HEK293T (cell line): ENCODE measurements at regions not wholly inside any gene's neighbourhood (a gene's known extent, or its start where the extent isn't known, plus 50 kb on each side); places are given as distances from the start of the nearest gene placed in this dataset.
"Not testable (repeated sequence)": the region's sequence is repeated elsewhere in the genome, so short reads cannot be mapped to it uniquely, and the experiment has no call there.

ENCODE experiments used
- CTCF ChIA-PET: fragments of 350-600 bp; formaldehyde crosslinking; extraction: SDS; loops from one replicate; lab custom pipeline; 2021; ENCODE audit warnings: antibody characterized with exemption, inconsistent platforms; lab: Yijun Ruan, JAX
- POLR2A ChIA-PET: fragments of 350-600 bp; formaldehyde crosslinking; extraction: SDS; loops from one replicate; lab custom pipeline; 2020; ENCODE audit warnings: antibody characterized with exemption, inconsistent platforms; lab: Yijun Ruan, JAX
- DNase-seq: peaks from one replicate; pipeline ENCODE4 v3.0.0; 2012; ENCODE audit warnings: mixed read lengths; ENCODE audit errors: extremely low spot score

GRCh38 chr7:149930374-149931068, 56.8 kb downstream of the ATP6V0E2 start:
- DNase-seq, POLR2A ChIA-PET, CTCF ChIA-PET: not testable (repeated sequence)

- DNase-seq, result not testable (repeated sequence)
Observed at GRCh38 chr7:149933776-149934175, 60.0 kb downstream of the ATP6V0E2 start.

GRCh38 chr7:149947346-149947745, 73.6 kb downstream of the ATP6V0E2 start:
- CTCF ChIA-PET, POLR2A ChIA-PET, DNase-seq: not testable (repeated sequence)

More at GRCh38 chr7:149933776-149934175, 60.0 kb downstream of the ATP6V0E2 start:
- POLR2A ChIA-PET, CTCF ChIA-PET: not testable (repeated sequence)

DNA sequence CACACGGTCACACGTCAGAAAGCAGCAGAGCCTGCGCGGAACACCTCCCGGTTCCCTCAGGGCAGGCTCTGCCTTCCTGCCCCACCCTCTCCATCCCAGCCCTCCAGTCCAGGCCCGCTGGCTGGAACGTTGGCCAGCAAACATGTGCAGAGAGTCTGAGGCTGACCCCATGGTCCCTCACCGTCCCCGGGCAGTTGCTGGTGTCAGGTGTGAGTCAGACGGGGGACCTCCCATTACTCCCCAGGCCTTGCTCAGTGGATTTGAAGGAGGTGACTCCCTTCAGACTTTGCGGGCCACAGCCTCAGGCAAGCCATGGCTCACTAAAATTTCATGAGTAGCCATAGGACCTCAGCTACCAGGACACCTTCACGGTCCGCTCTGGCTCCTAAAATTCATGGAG, 74.7 kb downstream of the ATP6V0E2 start:
- DNase-seq, POLR2A ChIA-PET, CTCF ChIA-PET: not testable (repeated sequence)

DNA sequence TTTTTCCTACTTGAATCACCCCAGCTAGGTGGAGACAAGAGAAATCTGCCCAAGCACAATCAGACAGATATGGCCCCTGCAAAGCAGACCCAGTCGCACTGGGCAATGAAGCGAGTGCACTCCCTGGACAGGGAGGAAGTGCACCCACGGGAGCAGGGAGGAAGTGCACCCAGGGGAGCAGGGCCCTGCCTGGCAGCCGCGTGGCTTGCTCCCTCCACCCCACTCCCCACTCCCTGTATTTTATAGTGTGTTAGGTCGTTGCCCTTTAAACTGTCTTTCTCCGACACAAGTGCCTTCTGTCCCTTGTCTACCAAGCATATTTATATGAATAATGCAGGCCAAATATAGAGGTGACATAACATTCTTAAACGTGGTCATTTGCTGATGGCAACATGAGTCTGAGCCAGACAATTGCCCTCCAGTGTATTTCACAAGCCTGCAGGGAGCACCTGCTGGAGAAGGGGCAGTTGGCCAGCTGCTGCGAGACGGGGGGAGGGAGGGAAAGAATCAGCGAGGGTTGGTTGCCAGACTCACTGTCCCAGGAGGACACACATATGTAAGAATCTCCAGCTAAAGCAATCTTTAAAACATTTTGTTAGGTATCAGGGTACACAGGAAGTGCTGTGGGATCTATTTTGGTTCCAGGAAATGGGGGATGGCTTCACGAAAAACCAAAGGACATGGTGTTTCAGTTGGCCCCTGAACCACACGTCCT, 76.3 kb downstream of the ATP6V0E2 start:
- POLR2A ChIA-PET, DNase-seq, CTCF ChIA-PET: not testable (repeated sequence)

DNA sequence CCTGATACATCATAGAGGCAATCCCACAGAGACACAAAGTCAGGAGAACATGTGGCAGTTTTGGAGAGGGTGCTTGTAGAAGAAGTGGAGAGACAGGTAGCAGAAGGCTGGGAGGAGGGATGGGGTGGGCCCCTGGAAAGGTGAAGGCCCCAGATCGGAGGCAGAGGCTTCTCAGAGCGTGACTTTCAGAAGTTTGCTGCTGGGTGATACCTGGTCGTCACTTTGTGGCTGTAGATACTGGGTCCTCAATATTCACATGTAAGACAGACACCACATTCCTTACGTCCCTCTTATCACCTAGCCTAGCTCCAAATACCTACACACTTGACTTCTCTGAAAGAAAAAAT, 76.8 kb downstream of the ATP6V0E2 start:
- DNase-seq, CTCF ChIA-PET, POLR2A ChIA-PET: not testable (repeated sequence)

DNA sequence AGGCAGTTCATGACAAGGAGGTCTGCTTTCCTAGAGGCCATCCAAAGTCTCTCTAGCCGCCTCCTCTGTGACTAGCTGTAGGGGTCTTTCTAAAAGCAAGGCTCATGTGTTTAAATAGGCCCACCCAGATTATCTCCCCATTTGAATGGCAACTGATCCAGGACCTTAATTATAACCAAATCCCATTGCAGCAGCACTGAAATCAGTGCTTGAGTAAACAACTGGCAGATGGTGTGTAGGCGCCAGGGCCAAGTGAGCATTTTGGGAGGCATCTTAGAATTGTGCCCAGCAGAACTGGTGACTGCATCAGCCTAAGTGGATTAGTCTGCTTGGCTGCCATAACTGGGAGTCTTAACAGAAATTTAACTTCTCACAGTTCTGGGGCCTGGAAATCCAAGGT, 77.8 kb downstream of the ATP6V0E2 start:
- DNase-seq, POLR2A ChIA-PET, CTCF ChIA-PET: not testable (repeated sequence)

DNA sequence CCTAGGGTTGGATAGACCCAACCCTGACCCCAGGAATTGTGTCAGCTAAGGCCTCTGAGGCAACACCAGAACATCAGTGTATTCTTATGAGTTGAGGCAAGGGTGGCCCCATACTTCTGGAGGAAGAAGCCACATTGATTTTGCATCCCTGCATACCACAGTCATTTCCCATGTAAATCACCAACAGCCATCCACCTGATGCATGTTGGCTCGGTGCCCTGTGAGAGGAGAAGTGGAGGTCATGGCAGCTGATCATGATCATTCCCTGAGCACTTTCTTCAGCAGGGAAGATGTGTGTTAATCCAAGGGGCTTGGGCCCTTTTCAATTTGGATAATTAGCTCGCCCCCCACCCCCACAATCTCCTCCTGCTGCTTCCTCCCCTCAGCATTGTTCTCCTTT, 85.1 kb downstream of the ATP6V0E2 start:
- POLR2A ChIA-PET, DNase-seq, CTCF ChIA-PET: not testable (repeated sequence)

GRCh38 chr7:149960863-149961262, 87.1 kb downstream of the ATP6V0E2 start:
- POLR2A ChIA-PET, result not testable (repeated sequence)

DNA sequence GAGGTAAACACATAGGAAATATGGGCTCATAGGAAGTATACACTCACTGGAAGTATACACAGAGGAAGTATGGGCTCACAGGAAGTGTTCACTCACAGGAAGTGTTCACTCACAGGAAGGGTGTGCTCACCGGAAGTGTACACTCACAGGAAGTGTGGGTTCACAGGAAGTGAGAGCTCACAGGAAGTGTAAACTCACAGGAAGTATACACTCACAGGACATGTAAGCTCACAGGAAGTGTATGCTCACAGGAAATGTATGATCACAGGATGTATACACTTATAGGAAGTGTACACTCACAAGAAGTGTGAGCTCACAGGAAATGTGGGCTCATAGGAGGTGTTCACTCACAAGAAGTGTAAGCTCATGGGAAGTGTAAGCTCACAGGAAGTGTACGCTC, 88.1 kb downstream of the ATP6V0E2 start:
- CTCF ChIA-PET, DNase-seq, POLR2A ChIA-PET: not testable (repeated sequence)

More at GRCh38 chr7:149960863-149961262, 87.1 kb downstream of the ATP6V0E2 start:
- CTCF ChIA-PET, DNase-seq: not testable (repeated sequence)

DNA sequence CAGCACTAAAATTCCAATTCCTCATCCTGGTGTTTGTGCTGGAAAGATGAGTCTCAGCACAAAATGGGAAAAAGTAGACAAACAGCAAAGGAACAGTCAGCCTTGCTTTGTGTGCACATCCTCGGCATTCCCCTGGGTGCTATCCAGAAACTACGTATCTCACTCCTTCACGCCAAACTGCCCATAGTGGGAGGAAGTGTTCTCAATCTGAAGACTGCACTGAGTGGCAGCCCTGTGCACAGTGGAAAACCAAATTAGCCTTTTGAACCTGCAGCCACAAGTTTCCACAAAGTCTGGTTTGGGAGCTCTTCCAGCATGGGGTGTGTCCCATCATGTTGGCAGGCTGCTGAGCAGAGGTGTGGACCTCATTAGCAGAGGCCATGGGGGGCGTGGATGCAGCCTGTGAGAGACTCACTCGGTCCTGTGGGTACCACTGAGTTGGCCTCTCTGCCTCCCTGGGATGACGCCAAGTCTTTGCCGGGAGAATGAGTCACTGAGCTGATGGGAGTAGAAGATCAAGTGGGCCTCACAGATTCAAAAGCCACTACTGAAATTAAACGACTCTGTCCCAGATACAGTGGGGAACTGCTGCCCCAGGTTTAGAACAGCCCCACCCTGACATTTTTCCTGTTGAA, 89.0 kb downstream of the ATP6V0E2 start:
- CTCF ChIA-PET, POLR2A ChIA-PET, DNase-seq: not testable (repeated sequence)

DNA sequence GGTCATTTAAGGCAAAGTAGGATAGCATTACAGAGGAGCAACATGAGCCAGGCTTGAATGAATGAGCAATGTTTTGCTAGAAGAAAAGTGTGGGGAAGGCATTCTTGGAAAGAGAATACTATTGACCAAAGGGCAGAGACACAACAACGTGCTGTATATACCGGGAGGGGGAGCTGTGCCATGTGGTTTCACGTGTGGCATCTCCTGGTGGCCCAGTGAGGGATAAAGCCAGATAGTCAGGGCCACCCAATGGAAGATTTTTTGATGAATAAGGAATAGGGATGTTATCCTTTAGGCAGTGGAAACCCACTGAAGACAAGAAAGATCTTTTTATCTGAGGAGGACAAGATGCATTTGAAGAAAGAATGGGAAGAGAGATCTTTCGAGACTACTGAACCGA, 90.2 kb downstream of the ATP6V0E2 start:
- CTCF ChIA-PET, POLR2A ChIA-PET, DNase-seq: not testable (repeated sequence)

- DNase-seq, CTCF ChIA-PET, POLR2A ChIA-PET: not testable (repeated sequence)
Observed at GRCh38 chr7:149966444-149966843, 92.7 kb downstream of the ATP6V0E2 start.

DNA sequence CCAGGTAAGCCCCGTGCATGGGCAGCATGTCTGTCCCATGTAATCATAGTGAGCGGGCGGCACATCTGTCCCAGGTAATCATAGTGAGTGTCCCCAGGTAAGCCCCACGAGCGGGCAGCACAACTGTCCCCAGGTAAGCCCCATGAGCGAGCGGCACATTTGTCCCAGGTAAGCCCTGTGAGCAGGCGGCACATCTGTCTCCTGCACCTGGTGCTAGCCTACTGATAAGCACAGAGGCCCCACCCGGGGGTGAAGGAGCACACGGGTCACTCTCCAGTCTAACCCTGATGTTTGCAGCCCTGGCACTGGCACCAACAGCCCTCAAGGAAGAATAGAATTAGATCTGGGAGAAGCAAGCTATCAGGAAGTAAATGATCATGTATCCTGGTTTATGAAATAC, 99.2 kb downstream of the ATP6V0E2 start:
- CTCF ChIA-PET, DNase-seq, POLR2A ChIA-PET: not testable (repeated sequence)

DNA sequence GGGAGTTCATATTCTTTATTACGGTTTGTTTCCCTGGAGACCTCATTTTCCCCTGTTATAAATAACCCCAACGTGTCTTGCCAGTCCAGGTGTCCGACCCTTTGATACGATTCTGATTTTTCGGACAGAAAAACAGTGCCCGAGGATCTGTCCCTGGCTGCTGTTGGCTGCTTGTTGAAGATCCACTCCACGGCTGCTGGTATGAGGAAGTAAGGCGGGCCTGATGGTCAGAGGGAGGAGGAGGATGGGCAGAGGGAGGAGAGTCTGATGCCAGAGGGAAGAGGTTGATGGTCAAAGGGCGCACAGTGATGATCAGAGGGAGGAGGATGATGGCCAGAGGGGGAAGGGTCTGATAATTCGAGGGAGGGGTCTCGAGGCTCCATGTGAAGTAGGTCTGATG, 99.9 kb downstream of the ATP6V0E2 start:
- DNase-seq, CTCF ChIA-PET, POLR2A ChIA-PET: not testable (repeated sequence)

- DNase-seq, POLR2A ChIA-PET, CTCF ChIA-PET: not testable (repeated sequence)
Observed at GRCh38 chr7:149975608-149976007, 101.8 kb downstream of the ATP6V0E2 start.

DNA sequence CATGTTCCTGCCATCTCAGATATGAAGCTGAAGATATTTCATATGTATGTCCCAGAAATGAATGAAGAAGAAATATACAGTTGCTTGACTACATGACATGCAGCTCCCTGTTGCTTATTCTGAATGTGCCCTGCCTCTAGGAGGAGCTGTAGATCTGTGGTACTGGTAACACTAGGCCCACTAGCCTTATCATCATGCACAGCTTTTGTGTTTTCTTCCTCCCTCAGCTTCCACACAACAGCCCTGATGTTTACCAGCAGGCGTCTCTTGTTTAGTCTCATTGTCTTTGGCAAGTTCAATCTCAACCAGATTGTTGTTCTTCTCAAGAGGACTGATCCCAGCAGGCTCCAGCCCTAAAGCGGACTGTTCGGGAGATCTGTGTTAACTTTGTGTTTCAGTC, 104.8 kb downstream of the ATP6V0E2 start:
- CTCF ChIA-PET, DNase-seq, POLR2A ChIA-PET: not testable (repeated sequence)

DNA sequence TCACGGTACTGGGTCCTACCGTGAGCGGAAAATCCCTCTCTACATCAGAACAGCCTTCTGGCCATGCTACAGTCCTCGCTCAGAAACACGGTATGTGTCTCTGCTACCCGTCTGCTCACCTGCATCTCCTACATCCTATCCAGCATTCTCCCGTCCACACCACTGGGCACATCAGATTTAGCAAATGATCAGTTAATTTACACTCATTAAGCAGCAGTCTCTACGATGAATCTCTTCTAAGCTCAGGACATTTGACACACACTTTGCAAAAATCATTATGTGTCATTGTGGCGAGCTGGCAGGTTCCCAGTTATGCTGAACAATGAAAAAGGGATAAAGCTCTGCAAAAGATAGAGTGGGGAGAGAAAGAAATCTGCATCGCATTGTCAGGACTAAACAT, 105.2 kb downstream of the ATP6V0E2 start:
- CTCF ChIA-PET, DNase-seq, POLR2A ChIA-PET: not testable (repeated sequence)

- DNase-seq, CTCF ChIA-PET, POLR2A ChIA-PET: not testable (repeated sequence)
Observed at GRCh38 chr7:149982537-149983112, 108.9 kb downstream of the ATP6V0E2 start.
